SK-N-SH treated with all-trans-retinoic acid at 6 μM for 48 hours (cell line): ENCODE measurements at regions not wholly inside any gene's neighbourhood (a gene's known extent, or its start where the extent isn't known, plus 50 kb on each side); places are given as distances from the start of the nearest gene placed in this dataset.
"Not testable (repeated sequence)": the region's sequence is repeated elsewhere in the genome, so short reads cannot be mapped to it uniquely, and the experiment has no call there.

ENCODE experiments used
- ARNTL ChIP-seq: fragments of 450-650 bp; formaldehyde crosslinking; IDR thresholded peaks from 2 replicates; pipeline ENCODE4 v1.5.0; 2020; ENCODE audit warnings: low read depth, mild to moderate bottlenecking, moderate library complexity, borderline replicate concordance
- CREB5 ChIP-seq: fragments of 250-450 bp; sonication (Bioruptor Pico); IDR thresholded peaks from 2 replicates; pipeline ENCODE4 v1.5.1; 2020; ENCODE audit warnings: low read depth, mild to moderate bottlenecking, moderate library complexity
- PATZ1 ChIP-seq: fragments of 250-450 bp; sonication (Bioruptor Pico); IDR thresholded peaks from 2 replicates; pipeline ENCODE4 v1.8.0; 2020; ENCODE audit warnings: mild to moderate bottlenecking, moderate library complexity, borderline replicate concordance
- ZFP3 ChIP-seq: fragments of 250-450 bp; sonication (Bioruptor Pico); IDR thresholded peaks from 2 replicates; pipeline ENCODE4 v1.5.0; 2020; ENCODE audit warnings: mild to moderate bottlenecking, moderate library complexity
- ZNF70 ChIP-seq: fragments of 450-650 bp; formaldehyde crosslinking; IDR thresholded peaks from 2 replicates; pipeline ENCODE4 v1.5.0; 2020; ENCODE audit warnings: mild to moderate bottlenecking, moderate library complexity

- TF ChIP-seq CREB5 (CRISPR knock-in tag); ARNTL; PATZ1 (CRISPR knock-in tag); ZFP3 (CRISPR knock-in tag); ZNF70 (CRISPR knock-in tag): not testable (repeated sequence)
Measured at GRCh38 chrX:37519261-37519660, 52.2 kb upstream of the LANCL3 start.
